ENCODE measurements at regions not wholly inside any gene's neighbourhood (a gene's known extent, or its start where the extent isn't known, plus 50 kb on each side); places are given as distances from the start of the nearest gene placed in this dataset.

DNA sequence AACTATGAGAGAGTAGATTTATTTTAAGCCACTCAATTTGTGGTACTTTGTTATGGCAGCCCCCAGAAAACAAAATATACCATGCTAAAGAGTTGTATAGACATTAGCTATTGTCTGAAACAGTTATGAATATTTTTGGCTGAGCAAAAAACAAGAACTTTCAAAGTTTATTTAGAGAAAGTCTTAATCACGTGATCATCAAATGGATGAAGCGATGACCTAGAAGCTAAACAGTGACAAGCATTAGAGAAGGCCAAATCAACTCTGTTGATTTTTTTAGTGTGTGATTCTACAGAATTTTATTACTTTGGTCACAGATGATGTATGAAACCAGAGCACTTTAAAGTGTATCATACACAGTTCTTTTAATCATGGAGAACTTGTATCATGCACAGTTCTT is 1247.9 kb upstream of the MAP3K7 start:
- no peaks in the 10 kb centered on the region for H3K79me1 ChIP-seq (ENCODE audit: low read depth, low read length)
- H3K79me2 ChIP-seq (ENCODE audit: control insufficient read depth in 1 of 2, insufficient read depth in 2 of 2, low read length in 2 of 2): no peaks in the 10 kb centered on the region
- H3K27me3 ChIP-seq (replicated peaks in 1 of 4; ENCODE audit: control insufficient read depth in 3 of 4, extremely low read depth in 1 of 4, insufficient read depth in 3 of 4, low read length in 3 of 4): no peaks in the 10 kb centered on the region
- H2BK15ac ChIP-seq (ENCODE audit: low read length): no peak overlapping the region
- H3K4ac ChIP-seq (replicated peaks; ENCODE audit: insufficient read length, low read depth, low read length): no peak overlapping the region
- no peak overlapping the region for H2BK120ac ChIP-seq (replicated peaks; ENCODE audit: low read depth, low read length)
- no peak overlapping the region for H3K14ac ChIP-seq (ENCODE audit: insufficient read length)
- H2AK5ac ChIP-seq (ENCODE audit: low read depth, low read length): no peak overlapping the region
- H4K20me1 ChIP-seq (replicated peaks in 1 of 2; ENCODE audit: control insufficient read depth in 1 of 2, insufficient read depth in 2 of 2, low read length in 2 of 2): no peaks in the 10 kb centered on the region
- no peak overlapping the region for H3K4me3 ChIP-seq (ENCODE audit: extremely low read depth in 1 of 4, insufficient read depth in 2 of 4, low read depth in 3 of 4, low read length in 4 of 4)
- no peak overlapping the region for H3K27ac ChIP-seq (ENCODE audit: low read depth, low read length)
- H4K91ac ChIP-seq (replicated peaks; ENCODE audit: insufficient read length, low read length): no peak overlapping the region
- no peak overlapping the region for H4K8ac ChIP-seq (ENCODE audit: extremely low read depth, insufficient read depth, low read length)
- WGBS, 2 experiments (ENCODE audit: extremely low coverage in 1 of 2, insufficient coverage in 1 of 2, insufficient read length in 1 of 2, insufficient replicate concordance in 2 of 2, low coverage in 1 of 2, low lambda C conversion rate in 2 of 2, missing lambda C conversion rate in 1 of 2): 92% methylated on average over 2 of the region's 2 CpGs; no CpG with 5 or more reads in 1 of the 2 experiments
- no peak overlapping the region for H3K23ac ChIP-seq (ENCODE audit: insufficient read length)
- H3K4me1 ChIP-seq (replicated peaks in 1 of 4; ENCODE audit: control insufficient read depth in 3 of 4, insufficient read depth in 4 of 4, low read length in 3 of 4): no peaks in the 10 kb centered on the region
- no peak overlapping the region for H3K56ac ChIP-seq (replicated peaks; ENCODE audit: insufficient read length, low read depth, low read length)
- H3K9me3 ChIP-seq (ENCODE audit: insufficient read depth in 2 of 2, low read depth in 1 of 2, low read length in 1 of 2): no peaks in the 10 kb centered on the region
- no peak for FAIRE-seq
- CTCF ChIA-PET (ENCODE audit: partially characterized antibody): no interaction called here
- no peaks in the 10 kb centered on the region for H3K23me2 ChIP-seq (ENCODE audit: low read depth, low read length)
- no peak overlapping the region for H4K5ac ChIP-seq (ENCODE audit: insufficient read length, low read depth, low read length)
- H2AFZ ChIP-seq (ENCODE audit: low read length): no peak overlapping the region
- no peak overlapping the region for H2BK20ac ChIP-seq (ENCODE audit: low read length)
- no peak for DNase-seq (ENCODE audit: low read depth in 1 of 2, low spot score in 2 of 2)
- no peak overlapping the region for H3K4me2 ChIP-seq (ENCODE audit: insufficient read depth in 1 of 2, low read depth in 2 of 2, low read length in 2 of 2)
- no peak overlapping the region for H3K9ac ChIP-seq (replicated peaks in 1 of 4; ENCODE audit: extremely low read depth in 1 of 4, low read depth in 3 of 4, low read length in 3 of 4)
- H3K36me3 ChIP-seq (ENCODE audit: control insufficient read depth in 2 of 4, insufficient read depth in 4 of 4, low read length in 3 of 4): no peaks in the 10 kb centered on the region
- no peak overlapping the region for H2BK12ac ChIP-seq (ENCODE audit: low read depth, low read length)
- no peak overlapping the region for H2BK5ac ChIP-seq (ENCODE audit: low read depth, low read length)
- POLR2A ChIA-PET (ENCODE audit: partially characterized antibody): no interaction called here
- no peak overlapping the region for H3K18ac ChIP-seq (ENCODE audit: extremely low read depth, low read length)
- TF ChIP-seq USF2 (IDR thresholded peaks at IDR 0.05; ENCODE audit: low read length) (no peak), TAF1 (IDR thresholded peaks at IDR 0.05; ENCODE audit: low read depth, low read length) (no peak)

Data from H1 (cell line).